HG02610 (cell line): ENCODE measurements at regions not wholly inside any gene's neighbourhood (a gene's known extent, or its start where the extent isn't known, plus 50 kb on each side); places are given as distances from the start of the nearest gene placed in this dataset.

Experiments used
- ATAC-seq: cut with Tn5 transposase; IDR thresholded peaks from one replicate; pipeline ENCODE4 v1.9.1; 2021; ENCODE audit warnings: mild to moderate bottlenecking, moderate library complexity; ENCODE audit not compliant: unreplicated experiment

GRCh38 chr10:108230478-108231170, 1066.1 kb upstream of the SORCS1 start:
- ATAC-seq = no peak

GRCh38 chr10:108208732-108209131, 1044.2 kb upstream of the SORCS1 start:
- ATAC-seq = no peak

- no peak for ATAC-seq
These were observed 1043.5 kb upstream of the SORCS1 start for GRCh38 chr10:108208038-108208437.

GRCh38 chr10:108204528-108205305, 1040.2 kb upstream of the SORCS1 start:
- peak; percentile 64 for ATAC-seq

- ATAC-seq = peak; percentile 13
These were observed 1039.5 kb upstream of the SORCS1 start for GRCh38 chr10:108203905-108204527.

- no peak for ATAC-seq
These were observed 1023.0 kb upstream of the SORCS1 start for GRCh38 chr10:108187408-108188012.

GRCh38 chr10:108184114-108184513, 1019.6 kb upstream of the SORCS1 start:
- no peak for ATAC-seq

GRCh38 chr10:108180878-108181277, 1016.4 kb upstream of the SORCS1 start:
- ATAC-seq = no peak

- no peak for ATAC-seq
These were observed 1005.3 kb upstream of the SORCS1 start for GRCh38 chr10:108169846-108170245.

- ATAC-seq = no peak
These were observed 1003.3 kb upstream of the SORCS1 start for GRCh38 chr10:108167766-108168165.

- no peak for ATAC-seq
These were observed 1001.9 kb upstream of the SORCS1 start for GRCh38 chr10:108166401-108166800.

GRCh38 chr10:108147346-108147745, 982.8 kb upstream of the SORCS1 start:
- no peak for ATAC-seq

- ATAC-seq = no peak
These were observed 976.6 kb upstream of the SORCS1 start for GRCh38 chr10:108141064-108141463.

GRCh38 chr10:108132303-108132702, 967.8 kb upstream of the SORCS1 start:
- no peak for ATAC-seq

- ATAC-seq = no peak
These were observed 966.1 kb upstream of the SORCS1 start for GRCh38 chr10:108130575-108130974.

- no peak for ATAC-seq
These were observed 947.7 kb upstream of the SORCS1 start for GRCh38 chr10:108112218-108112617.

GRCh38 chr10:108104551-108105156, 940.1 kb upstream of the SORCS1 start:
- no peak for ATAC-seq

GRCh38 chr10:108097258-108097657, 932.8 kb upstream of the SORCS1 start:
- no peak for ATAC-seq

GRCh38 chr10:108095932-108096925, 931.7 kb upstream of the SORCS1 start:
- ATAC-seq = no peak
